ENCODE measurements at regions not wholly inside any gene's neighbourhood (a gene's known extent, or its start where the extent isn't known, plus 50 kb on each side); places are given as distances from the start of the nearest gene placed in this dataset.
A peak's percentile ranks its signal among the peaks of the same experiment; 100 is the strongest.

DNA sequence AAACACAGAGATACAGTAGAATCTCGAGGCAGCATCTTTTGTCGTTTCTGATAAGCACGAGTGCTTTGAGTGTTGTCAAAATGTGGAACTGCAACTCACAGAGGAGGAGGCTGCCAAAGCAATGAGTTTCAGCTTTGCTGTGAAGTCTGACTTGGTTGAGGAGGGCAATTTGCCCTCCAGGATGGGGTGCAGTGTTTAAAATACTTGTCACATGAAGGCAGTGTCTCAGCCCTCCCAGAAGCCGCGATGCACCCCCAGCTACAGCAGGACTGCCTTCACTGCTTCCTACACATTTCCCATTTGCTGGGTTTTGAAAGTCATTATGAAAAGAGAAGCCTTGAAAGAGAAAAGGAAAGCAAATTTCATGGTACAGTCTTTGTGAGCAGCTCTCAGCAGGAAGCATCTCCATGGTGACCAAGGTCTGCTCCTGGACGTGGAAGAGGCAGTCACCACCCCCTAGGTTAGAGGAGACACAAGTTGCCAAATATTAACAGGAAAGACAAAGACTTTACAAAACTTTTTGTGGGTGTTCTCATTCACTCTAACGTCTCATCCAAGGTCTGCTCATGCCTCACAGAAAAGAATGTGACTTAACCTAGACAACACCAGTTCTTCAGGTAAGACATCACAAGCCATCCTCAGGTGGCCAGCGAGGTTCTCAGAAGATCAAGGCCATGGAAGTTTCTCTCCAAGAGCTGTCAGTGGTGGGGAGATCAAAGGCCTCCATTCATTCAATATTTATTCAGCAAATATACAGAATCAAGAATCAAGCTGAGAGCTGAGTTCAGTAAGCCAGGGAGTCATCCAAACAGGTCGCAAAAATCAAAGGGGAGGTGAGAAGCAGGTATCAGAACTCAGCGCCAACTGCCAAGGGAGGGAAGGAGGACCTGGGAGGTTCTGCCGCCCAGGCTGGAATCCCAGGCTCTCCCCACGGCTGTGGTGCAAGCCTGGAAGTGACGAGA is 476.0 kb downstream of the EIPR1 start (continued):
- TF ChIP-seq, protein P1, sequence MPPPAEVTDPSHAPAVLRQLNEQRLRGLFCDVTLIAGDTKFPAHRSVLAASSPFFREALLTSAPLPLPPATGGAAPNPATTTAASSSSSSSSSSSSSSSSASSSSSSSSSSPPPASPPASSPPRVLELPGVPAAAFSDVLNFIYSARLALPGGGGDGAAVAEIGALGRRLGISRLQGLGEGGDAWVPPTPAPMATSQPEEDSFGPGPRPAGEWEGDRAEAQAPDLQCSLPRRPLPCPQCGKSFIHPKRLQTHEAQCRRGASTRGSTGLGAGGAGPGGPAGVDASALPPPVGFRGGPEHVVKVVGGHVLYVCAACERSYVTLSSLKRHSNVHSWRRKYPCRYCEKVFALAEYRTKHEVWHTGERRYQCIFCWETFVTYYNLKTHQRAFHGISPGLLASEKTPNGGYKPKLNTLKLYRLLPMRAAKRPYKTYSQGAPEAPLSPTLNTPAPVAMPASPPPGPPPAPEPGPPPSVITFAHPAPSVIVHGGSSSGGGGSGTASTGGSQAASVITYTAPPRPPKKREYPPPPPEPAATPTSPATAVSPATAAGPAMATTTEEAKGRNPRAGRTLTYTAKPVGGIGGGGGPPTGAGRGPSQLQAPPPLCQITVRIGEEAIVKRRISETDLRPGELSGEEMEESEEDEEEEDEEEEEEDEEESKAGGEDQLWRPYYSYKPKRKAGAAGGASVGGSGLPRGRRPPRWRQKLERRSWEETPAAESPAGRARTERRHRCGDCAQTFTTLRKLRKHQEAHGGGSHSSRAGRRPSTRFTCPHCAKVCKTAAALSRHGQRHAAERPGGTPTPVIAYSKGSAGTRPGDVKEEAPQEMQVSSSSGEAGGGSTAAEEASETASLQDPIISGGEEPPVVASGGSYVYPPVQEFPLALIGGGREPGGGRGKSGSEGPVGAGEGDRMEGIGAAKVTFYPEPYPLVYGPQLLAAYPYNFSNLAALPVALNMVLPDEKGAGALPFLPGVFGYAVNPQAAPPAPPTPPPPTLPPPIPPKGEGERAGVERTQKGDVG (CRISPR knock-in tag; IDR thresholded peaks at IDR 0.05), result no peak
- no peak for TF ChIP-seq STAT1 (conservative IDR thresholded peaks at IDR 0.05)
- TF ChIP-seq POLR2A (IDR thresholded peaks at IDR 0.05; ENCODE audit: low read depth, low read length), result no peak
- no peak for TF ChIP-seq ZNF207 (IDR thresholded peaks at IDR 0.05; ENCODE audit: borderline replicate concordance)
- TF ChIP-seq IRF4 (IDR thresholded peaks at IDR 0.05; ENCODE audit: low read depth, low read length), result 0 out of 2 replicates have a peak, but pooled peaks have one; percentile 6

DNA sequence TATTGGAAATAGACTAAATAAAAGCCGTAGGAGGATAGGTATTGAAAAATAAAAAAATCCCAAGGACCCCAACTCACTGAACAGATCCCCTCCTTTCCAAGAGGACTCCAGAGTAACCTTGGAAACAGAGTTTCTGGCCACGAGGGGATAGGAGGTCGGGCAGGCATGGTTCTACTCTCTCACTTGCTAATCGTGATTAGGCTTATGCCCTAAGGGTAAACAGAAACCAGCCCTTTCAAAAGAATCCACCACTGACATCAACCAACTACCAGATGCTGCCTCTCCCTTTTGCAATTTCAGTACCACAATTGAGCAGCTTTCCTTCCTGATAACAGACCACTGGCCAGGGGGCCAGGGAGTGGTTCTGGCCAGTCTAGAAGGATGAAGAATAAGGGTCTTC is 477.8 kb downstream of the EIPR1 start:
- Histone ChIP-seq H3K36me3 (ENCODE audit: control insufficient read depth in 2 of 2, insufficient read depth in 2 of 2, low read length in 1 of 2) (no peaks in the 10 kb centered on the region), H3K4me3 (no peak overlapping the region), H3K79me2 (ENCODE audit: control insufficient read depth, insufficient read depth, low read length) (no peaks in the 10 kb centered on the region), H4K20me1 (ENCODE audit: control insufficient read depth, insufficient read depth) (no peaks in the 10 kb centered on the region), H3K4me2 (ENCODE audit: control insufficient read depth, insufficient read depth) (no peak overlapping the region), H3K27ac (ENCODE audit: control insufficient read depth, insufficient read depth) (no peak overlapping the region), H3K4me1 (ENCODE audit: control insufficient read depth, insufficient read depth, low read length) (peaks cover 27% of the 10 kb centered on the region), H3K9ac (ENCODE audit: control insufficient read depth, insufficient read depth, low read length) (no peak overlapping the region), H2AFZ (ENCODE audit: control insufficient read depth, low read depth, low read length) (no peak overlapping the region), H3K27me3 (replicated peaks in 1 of 2; ENCODE audit: control insufficient read depth in 2 of 2, insufficient read depth in 2 of 2, low read length in 1 of 2) (no peaks in the 10 kb centered on the region), H3K9me3 (replicated peaks; ENCODE audit: control insufficient read depth, insufficient read depth, low read length) (no peaks in the 10 kb centered on the region)
- intact Hi-C loops (cut with micrococcal nuclease; ENCODE audit: unreplicated experiment) (no loop called here), in situ Hi-C loops (cut with MboI) (no loop called here)
- POLR2A ChIA-PET, result no interaction called here
- FAIRE-seq (no peak), ATAC-seq (no peak), DNase-seq (ENCODE audit: low read depth, low spot score) (no peak)
- SMC1A ChIA-PET (ENCODE audit: uncharacterized antibody, unreplicated experiment), result interaction anchor here (0.7 kb wide), 1 partner anchor 412 kb away, joined by 3 read pairs; no protein-coding TSS in a partner anchor
- RAD21 ChIA-PET (ENCODE audit: unreplicated experiment), result interaction anchor here (1.0 kb wide), 1 partner anchor 27 kb away, joined by 3 read pairs; no protein-coding TSS in a partner anchor
- WGBS (ENCODE audit: insufficient coverage, insufficient replicate concordance, low lambda C conversion rate, missing lambda C conversion rate), result 48% methylated on average over 4 of the region's 4 CpGs
- CTCF ChIA-PET, result interaction anchor here (1.0 kb wide), 1 partner anchor 9 kb away, joined by 3 read pairs; no protein-coding TSS in a partner anchor
- no peak for TF ChIP-seq RB1 (IDR thresholded peaks at IDR 0.05; ENCODE audit: borderline replicate concordance)
- TF ChIP-seq STAT3 (IDR thresholded peaks at IDR 0.05; ENCODE audit: low read depth, low read length), result no peak
- no peak for TF ChIP-seq PML (IDR thresholded peaks at IDR 0.05; ENCODE audit: low read length)
- no peak for TF ChIP-seq ATF7 (IDR thresholded peaks at IDR 0.05; ENCODE audit: low read depth)
- TF ChIP-seq MEF2B (IDR thresholded peaks at IDR 0.05; ENCODE audit: partially characterized antibody, poor library complexity, severe bottlenecking), result no peak
- TF ChIP-seq RAD21 (IDR thresholded peaks at IDR 0.05; ENCODE audit: insufficient read depth, low read depth, low read length), result no peak
- TF ChIP-seq, protein P1 (CRISPR knock-in tag; IDR thresholded peaks at IDR 0.05), result no peak
- TF ChIP-seq TARDBP (IDR thresholded peaks at IDR 0.05; ENCODE audit: borderline replicate concordance), result no peak
- no peak for TF ChIP-seq PAX5 (IDR thresholded peaks at IDR 0.05; ENCODE audit: borderline replicate concordance, low read depth, low read length)
- TF ChIP-seq SIN3A (IDR thresholded peaks at IDR 0.05; ENCODE audit: low read depth, low read length), result no peak
- no peak for TF ChIP-seq SIX5 (IDR thresholded peaks at IDR 0.05; ENCODE audit: low read depth, low read length, severe bottlenecking)
- BruUV-seq (replicated peaks), result no TSS peak

Measured in GM12878 (cell line).